ENCODE measurements at regions not wholly inside any gene's neighbourhood (a gene's known extent, or its start where the extent isn't known, plus 50 kb on each side); places are given as distances from the start of the nearest gene placed in this dataset.

DNA sequence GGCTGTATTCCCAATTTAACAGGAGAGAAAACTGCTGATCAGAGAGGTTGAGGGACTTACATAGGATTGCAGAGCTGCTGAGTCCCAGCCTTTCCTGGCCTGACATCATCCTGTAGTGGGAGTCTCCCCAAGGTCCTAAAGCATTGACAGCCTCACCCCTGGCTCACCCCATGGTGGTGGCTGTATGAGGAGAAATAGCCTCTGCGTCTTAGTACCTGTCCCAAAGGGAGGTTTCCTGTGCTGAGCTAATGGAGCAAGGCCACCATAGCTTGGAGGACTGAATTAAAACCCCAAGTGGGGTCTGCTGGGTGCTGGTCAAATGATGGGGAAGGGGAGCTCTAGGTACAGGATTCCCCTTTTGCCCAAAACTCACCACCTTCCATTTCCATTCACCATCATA is 525.1 kb downstream of the CDH26 start:
- no peaks in the 10 kb centered on the region for H3K79me1 ChIP-seq (ENCODE audit: low read depth in 1 of 2, low read length in 2 of 2)
- H3K9me3 ChIP-seq (ENCODE audit: control insufficient read depth, insufficient read depth, low read length): peaks cover 12% of the 10 kb centered on the region
- ATAC-seq (ENCODE audit: low read depth) (no peak), DNase-seq (no peak)
- H3K4me3 ChIP-seq (ENCODE audit: insufficient read depth, low read depth, low read length): no peak overlapping the region
- no TSS peak for BruUV-seq (replicated peaks)
- H3K27me3 ChIP-seq (ENCODE audit: control insufficient read depth, insufficient read depth, low read length): no peaks in the 10 kb centered on the region
- no peak overlapping the region for H3K56ac ChIP-seq (ENCODE audit: extremely low read depth, insufficient read depth, low read length)
- H3K4ac ChIP-seq (ENCODE audit: low read depth, low read length): no peak overlapping the region
- intact Hi-C loops (cut with micrococcal nuclease): no loop called here
- no peak overlapping the region for H2AK9ac ChIP-seq (replicated peaks; ENCODE audit: low read depth, low read length, poor library complexity)
- TF ChIP-seq, protein P1, sequence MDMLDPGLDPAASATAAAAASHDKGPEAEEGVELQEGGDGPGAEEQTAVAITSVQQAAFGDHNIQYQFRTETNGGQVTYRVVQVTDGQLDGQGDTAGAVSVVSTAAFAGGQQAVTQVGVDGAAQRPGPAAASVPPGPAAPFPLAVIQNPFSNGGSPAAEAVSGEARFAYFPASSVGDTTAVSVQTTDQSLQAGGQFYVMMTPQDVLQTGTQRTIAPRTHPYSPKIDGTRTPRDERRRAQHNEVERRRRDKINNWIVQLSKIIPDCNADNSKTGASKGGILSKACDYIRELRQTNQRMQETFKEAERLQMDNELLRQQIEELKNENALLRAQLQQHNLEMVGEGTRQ (IDR thresholded peaks at IDR 0.05; ENCODE audit: low read depth, low read length): no peak
- no peak for TF ChIP-seq CEBPB (IDR thresholded peaks at IDR 0.05; ENCODE audit: low read depth, low read length)
- no peak for TF ChIP-seq MAFK (IDR thresholded peaks at IDR 0.05; ENCODE audit: low read depth, low read length)
- TF ChIP-seq BHLHE40 (IDR thresholded peaks at IDR 0.05; ENCODE audit: low read depth, low read length): no peak
- TF ChIP-seq, protein P2, sequence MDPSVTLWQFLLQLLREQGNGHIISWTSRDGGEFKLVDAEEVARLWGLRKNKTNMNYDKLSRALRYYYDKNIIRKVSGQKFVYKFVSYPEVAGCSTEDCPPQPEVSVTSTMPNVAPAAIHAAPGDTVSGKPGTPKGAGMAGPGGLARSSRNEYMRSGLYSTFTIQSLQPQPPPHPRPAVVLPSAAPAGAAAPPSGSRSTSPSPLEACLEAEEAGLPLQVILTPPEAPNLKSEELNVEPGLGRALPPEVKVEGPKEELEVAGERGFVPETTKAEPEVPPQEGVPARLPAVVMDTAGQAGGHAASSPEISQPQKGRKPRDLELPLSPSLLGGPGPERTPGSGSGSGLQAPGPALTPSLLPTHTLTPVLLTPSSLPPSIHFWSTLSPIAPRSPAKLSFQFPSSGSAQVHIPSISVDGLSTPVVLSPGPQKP (IDR thresholded peaks at IDR 0.05; ENCODE audit: borderline replicate concordance, low read depth, low read length): no peak
- no peak for TF ChIP-seq RFX5 (IDR thresholded peaks at IDR 0.05; ENCODE audit: low read depth, low read length)
- no peak for TF ChIP-seq MAZ (IDR thresholded peaks at IDR 0.05; ENCODE audit: borderline replicate concordance, low read depth, low read length)
- no peak for TF ChIP-seq RCOR1 (IDR thresholded peaks at IDR 0.05; ENCODE audit: insufficient replicate concordance, low read length)
- TF ChIP-seq FOS (IDR thresholded peaks at IDR 0.05; ENCODE audit: low read depth, low read length): no peak
- TF ChIP-seq, protein P3, sequence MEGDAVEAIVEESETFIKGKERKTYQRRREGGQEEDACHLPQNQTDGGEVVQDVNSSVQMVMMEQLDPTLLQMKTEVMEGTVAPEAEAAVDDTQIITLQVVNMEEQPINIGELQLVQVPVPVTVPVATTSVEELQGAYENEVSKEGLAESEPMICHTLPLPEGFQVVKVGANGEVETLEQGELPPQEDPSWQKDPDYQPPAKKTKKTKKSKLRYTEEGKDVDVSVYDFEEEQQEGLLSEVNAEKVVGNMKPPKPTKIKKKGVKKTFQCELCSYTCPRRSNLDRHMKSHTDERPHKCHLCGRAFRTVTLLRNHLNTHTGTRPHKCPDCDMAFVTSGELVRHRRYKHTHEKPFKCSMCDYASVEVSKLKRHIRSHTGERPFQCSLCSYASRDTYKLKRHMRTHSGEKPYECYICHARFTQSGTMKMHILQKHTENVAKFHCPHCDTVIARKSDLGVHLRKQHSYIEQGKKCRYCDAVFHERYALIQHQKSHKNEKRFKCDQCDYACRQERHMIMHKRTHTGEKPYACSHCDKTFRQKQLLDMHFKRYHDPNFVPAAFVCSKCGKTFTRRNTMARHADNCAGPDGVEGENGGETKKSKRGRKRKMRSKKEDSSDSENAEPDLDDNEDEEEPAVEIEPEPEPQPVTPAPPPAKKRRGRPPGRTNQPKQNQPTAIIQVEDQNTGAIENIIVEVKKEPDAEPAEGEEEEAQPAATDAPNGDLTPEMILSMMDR (conservative IDR thresholded peaks at IDR 0.05; ENCODE audit: low read depth, low read length): no peak
- no peak for TF ChIP-seq MXI1 (IDR thresholded peaks at IDR 0.05; ENCODE audit: borderline replicate concordance, low read depth, low read length)
- no peak for TF ChIP-seq POLR2A (IDR thresholded peaks at IDR 0.05; ENCODE audit: low read depth, low read length)
- TF ChIP-seq RAD21 (IDR thresholded peaks at IDR 0.05; ENCODE audit: low read length): no peak
- TF ChIP-seq NFE2L2 (IDR thresholded peaks at IDR 0.05; ENCODE audit: low read depth, low read length): no peak
- no peak for TF ChIP-seq SMC3 (IDR thresholded peaks at IDR 0.05; ENCODE audit: low read depth, low read length)
- no peak for TF ChIP-seq CHD1 (IDR thresholded peaks at IDR 0.05; ENCODE audit: low read depth, low read length)
- no peak overlapping the region for H2BK20ac ChIP-seq (ENCODE audit: low read depth, low read length)
- no peaks in the 10 kb centered on the region for H3K4me1 ChIP-seq (ENCODE audit: control insufficient read depth, insufficient read depth, low read length)
- no peak overlapping the region for H3K4me2 ChIP-seq (ENCODE audit: low read depth, low read length)
- no peak overlapping the region for H4K91ac ChIP-seq (ENCODE audit: insufficient read depth, low read depth, low read length)
- ChIA-PET CTCF (no interaction called here), POLR2A (ENCODE audit: unreplicated experiment) (no interaction called here)
- no peak overlapping the region for H3K23ac ChIP-seq (ENCODE audit: low read depth, low read length)
- H2BK120ac ChIP-seq (ENCODE audit: low read depth, low read length): no peak overlapping the region
- H3K9ac ChIP-seq (ENCODE audit: low read depth, low read length): no peak overlapping the region
- no peak overlapping the region for H3K14ac ChIP-seq (replicated peaks; ENCODE audit: low read depth, low read length)
- dilution Hi-C loops (cut with HindIII; ENCODE audit: low sequenced_read_pairs, unreplicated experiment): no loop called here
- in situ Hi-C loops (cut with MboI; ENCODE audit: low sequenced_read_pairs): no loop called here
- H3K27ac ChIP-seq (ENCODE audit: insufficient read depth, low read length): no peak overlapping the region
- no peak overlapping the region for H4K5ac ChIP-seq (ENCODE audit: low read depth, low read length)
- H4K8ac ChIP-seq (ENCODE audit: low read depth in 2 of 2, low read length in 2 of 2): no peak overlapping the region
- H2BK5ac ChIP-seq (ENCODE audit: low read depth, low read length, poor library complexity, severe bottlenecking): no peak overlapping the region
- no peaks in the 10 kb centered on the region for H3K9me1 ChIP-seq (ENCODE audit: insufficient read depth, low read length)
- no CpG with 5 or more reads among the region's 1 CpG for WGBS, 2 experiments (ENCODE audit: extremely low coverage in 2 of 2, insufficient read length in 1 of 2)
- H3K36me3 ChIP-seq (ENCODE audit: control insufficient read depth, insufficient read depth, low read length): no peaks in the 10 kb centered on the region
- H2AK5ac ChIP-seq (ENCODE audit: low read depth, low read length): no peak overlapping the region
- H2BK15ac ChIP-seq (ENCODE audit: low read depth, low read length): no peak overlapping the region
- H2AFZ ChIP-seq (replicated peaks; ENCODE audit: low read length, poor library complexity): no peak overlapping the region
- no peaks in the 10 kb centered on the region for H4K20me1 ChIP-seq (ENCODE audit: insufficient read depth, low read length)
- no peak overlapping the region; the same call in 1 of the 2 replicates for H3K18ac ChIP-seq (ENCODE audit: low read depth, low read length)
